Panc1 (cell line): ENCODE measurements at regions not wholly inside any gene's neighbourhood (a gene's known extent, or its start where the extent isn't known, plus 50 kb on each side); places are given as distances from the start of the nearest gene placed in this dataset.
"Not testable (repeated sequence)": the region's sequence is repeated elsewhere in the genome, so short reads cannot be mapped to it uniquely, and the experiment has no call there.

Experiments used
- ATAC-seq: fragments of 200-7000 bp; cut with Tn5 transposase; 2 replicates; pipeline ENCODE4 v1.9.1; 2020; ENCODE audit warnings: mild to moderate bottlenecking, moderate library complexity
- BruUV-seq: library from RNA; stranded (reverse); fragments of 400-500 nt; replicated peaks from 2 replicates; lab custom pipeline; 2021; lab: Mats Ljungman, UMichigan
- CTCF ChIA-PET: fragments of 300-600 bp; sonication (Branson Sonifier 250); formaldehyde crosslinking; loops from one replicate; lab custom pipeline; 2022; ENCODE audit warnings: antibody characterized with exemption; lab: Charles Lee
- POLR2A ChIA-PET: fragments of 300-600 bp; sonication (Branson Sonifier 250); formaldehyde crosslinking; loops from one replicate; lab custom pipeline; 2022; ENCODE audit warnings: antibody characterized with exemption; lab: Charles Lee
- DNase-seq: peaks from one replicate; pipeline ENCODE4 v3.0.0-alpha.2; 2010; ENCODE audit warnings: low read depth, low spot score
- H3K27ac ChIP-seq: 2 replicates; pipeline ENCODE4 v1.5.1; 2011; ENCODE audit warnings: mild to moderate bottlenecking, low read length, inconsistent platforms
- H3K27me3 ChIP-seq: fragments of 200-500 bp; sonication (Bioruptor generic); 2 replicates; pipeline ENCODE4 v1.6.0; 2014; ENCODE audit warnings: low read length, inconsistent platforms; ENCODE audit not compliant: control insufficient read depth, insufficient read depth
- H3K36me3 ChIP-seq: fragments of 200-500 bp; sonication (Bioruptor generic); 2 replicates; pipeline ENCODE4 v1.5.1; 2014; ENCODE audit warnings: inconsistent platforms, mild to moderate bottlenecking, low read length, moderate library complexity; ENCODE audit not compliant: control insufficient read depth, insufficient read depth
- H3K4me1 ChIP-seq: 2 replicates; pipeline ENCODE4 v1.5.1; 2011; ENCODE audit warnings: inconsistent platforms, mild to moderate bottlenecking, low read length, moderate library complexity; ENCODE audit not compliant: control insufficient read depth, insufficient read depth
- H3K4me3 ChIP-seq, 2 experiments: 2 replicates each; pipeline ENCODE4 v1.5.1; 2011 to 2012; ENCODE audit warnings: low read depth in 2 of 2, low read length in 2 of 2, mild to moderate bottlenecking in 2 of 2, inconsistent platforms in 1 of 2, moderate library complexity in 1 of 2
- H3K9me3 ChIP-seq: fragments of 200-500 bp; sonication (Bioruptor generic); 2 replicates; pipeline ENCODE4 v1.5.1; 2014; ENCODE audit warnings: low read depth, mild to moderate bottlenecking, inconsistent platforms, low read length, moderate library complexity; ENCODE audit not compliant: control insufficient read depth, insufficient read depth
- POLR2AphosphoS5 ChIP-seq: IDR thresholded peaks from 2 replicates; pipeline ENCODE4 v1.6.1; 2012; ENCODE audit warnings: mild to moderate bottlenecking, low read depth, low read length, moderate library complexity
- SIN3A ChIP-seq: IDR thresholded peaks from 2 replicates; pipeline ENCODE4 v1.6.1; 2012; ENCODE audit warnings: low read depth, mild to moderate bottlenecking, low read length, moderate library complexity, borderline replicate concordance; ENCODE audit not compliant: insufficient read depth
- TCF7L2 ChIP-seq: IDR thresholded peaks from 2 replicates; pipeline ENCODE4 v1.6.1; 2011; ENCODE audit warnings: mild to moderate bottlenecking, low read depth, low read length, inconsistent platforms
- in situ Hi-C: cut with HindIII; loops from 2 replicates; pipeline ENCODE4 v1.10.0; 2016; ENCODE audit warnings: low sequenced_read_pairs, low pct_unique_long_range_greater_than_20kb
- intact Hi-C: fragments of 100-400 bp; cut with micrococcal nuclease; formaldehyde crosslinking; loops from one replicate; pipeline ENCODE4 v1.10.0; 2022; ENCODE audit not compliant: unreplicated experiment
- TF ChIP-seq, protein P1 (sequence below): fragments of 450-650 bp; IDR thresholded peaks from 2 replicates; pipeline ENCODE4 v1.5.1; 2017; ENCODE audit warnings: mild to moderate bottlenecking
- TF ChIP-seq, protein P2 (sequence below), 2 experiments: IDR thresholded peaks; 2 replicates each; pipeline ENCODE4 v1.6.1; 2011 to 2012; ENCODE audit warnings: low read depth in 2 of 2, control low read depth in 1 of 2, low read length in 1 of 2, mild to moderate bottlenecking in 1 of 2, moderate library complexity in 1 of 2; ENCODE audit not compliant: insufficient read depth in 1 of 2

DNA sequence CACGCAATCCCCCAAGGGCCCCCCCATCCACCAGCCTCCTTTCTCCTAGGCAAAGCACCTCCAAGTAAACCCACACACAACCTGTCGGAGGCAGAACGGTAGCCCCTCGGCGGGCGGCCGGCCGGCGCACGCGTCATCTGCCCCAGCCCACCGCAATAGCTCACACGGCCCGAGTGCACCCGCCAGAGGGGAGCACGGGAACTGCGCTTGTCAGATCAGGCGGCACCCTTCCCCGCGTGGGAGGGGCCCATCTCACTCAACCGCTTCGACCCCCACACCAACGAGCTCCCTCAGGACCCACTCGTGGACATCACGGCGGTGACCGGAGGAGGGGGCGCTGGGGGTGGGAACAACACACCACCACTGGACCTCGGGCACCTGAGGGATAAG is 767.9 kb upstream of the DEFB115 start:
- ATAC-seq (no peak), DNase-seq (no peak)
- Histone ChIP-seq H3K36me3 (no peaks in the 10 kb centered on the region), H3K9me3 (no peaks in the 10 kb centered on the region), H3K4me3 (no peak overlapping the region), H3K4me1 (no peaks in the 10 kb centered on the region), H3K27ac (no peak overlapping the region), H3K27me3 (no peaks in the 10 kb centered on the region)
- in situ Hi-C loops (no loop called here), intact Hi-C loops (no loop called here)
- no peak for TF ChIP-seq SIN3A
- TF ChIP-seq, protein P1, sequence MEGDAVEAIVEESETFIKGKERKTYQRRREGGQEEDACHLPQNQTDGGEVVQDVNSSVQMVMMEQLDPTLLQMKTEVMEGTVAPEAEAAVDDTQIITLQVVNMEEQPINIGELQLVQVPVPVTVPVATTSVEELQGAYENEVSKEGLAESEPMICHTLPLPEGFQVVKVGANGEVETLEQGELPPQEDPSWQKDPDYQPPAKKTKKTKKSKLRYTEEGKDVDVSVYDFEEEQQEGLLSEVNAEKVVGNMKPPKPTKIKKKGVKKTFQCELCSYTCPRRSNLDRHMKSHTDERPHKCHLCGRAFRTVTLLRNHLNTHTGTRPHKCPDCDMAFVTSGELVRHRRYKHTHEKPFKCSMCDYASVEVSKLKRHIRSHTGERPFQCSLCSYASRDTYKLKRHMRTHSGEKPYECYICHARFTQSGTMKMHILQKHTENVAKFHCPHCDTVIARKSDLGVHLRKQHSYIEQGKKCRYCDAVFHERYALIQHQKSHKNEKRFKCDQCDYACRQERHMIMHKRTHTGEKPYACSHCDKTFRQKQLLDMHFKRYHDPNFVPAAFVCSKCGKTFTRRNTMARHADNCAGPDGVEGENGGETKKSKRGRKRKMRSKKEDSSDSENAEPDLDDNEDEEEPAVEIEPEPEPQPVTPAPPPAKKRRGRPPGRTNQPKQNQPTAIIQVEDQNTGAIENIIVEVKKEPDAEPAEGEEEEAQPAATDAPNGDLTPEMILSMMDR = no peak
- POLR2A ChIA-PET = no interaction called here
- no TSS peak for BruUV-seq
- CTCF ChIA-PET = no interaction called here

DNA sequence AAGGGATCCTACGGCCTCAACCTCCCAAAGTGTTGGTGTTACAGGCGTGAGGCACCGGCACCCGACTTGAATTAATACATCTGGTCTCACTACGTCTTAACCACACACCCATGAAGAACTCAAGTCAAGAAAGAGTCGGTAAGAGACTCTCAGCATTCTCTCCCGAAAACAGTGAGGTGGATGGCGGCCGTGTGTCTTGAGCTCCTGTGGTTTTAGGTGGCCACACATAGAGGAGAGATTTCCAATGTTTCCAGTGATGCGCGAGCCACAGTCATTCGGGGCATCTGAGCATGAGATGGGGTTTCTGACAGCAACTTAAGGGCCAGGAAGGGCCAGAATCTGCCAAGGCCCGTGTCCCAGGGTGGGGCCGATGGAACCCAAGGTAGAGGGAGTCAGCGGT is 766.4 kb upstream of the DEFB115 start:
- ChIA-PET POLR2A (no interaction called here), CTCF (no interaction called here)
- Histone ChIP-seq H3K9me3 (no peaks in the 10 kb centered on the region), H3K27ac (no peak overlapping the region), H3K4me1 (no peaks in the 10 kb centered on the region), H3K27me3 (no peaks in the 10 kb centered on the region), H3K4me3 (no peak overlapping the region), H3K36me3 (no peaks in the 10 kb centered on the region)
- TF ChIP-seq SIN3A (no peak), TCF7L2 (no peak), POLR2AphosphoS5 (no peak)
- TF ChIP-seq, protein P2, sequence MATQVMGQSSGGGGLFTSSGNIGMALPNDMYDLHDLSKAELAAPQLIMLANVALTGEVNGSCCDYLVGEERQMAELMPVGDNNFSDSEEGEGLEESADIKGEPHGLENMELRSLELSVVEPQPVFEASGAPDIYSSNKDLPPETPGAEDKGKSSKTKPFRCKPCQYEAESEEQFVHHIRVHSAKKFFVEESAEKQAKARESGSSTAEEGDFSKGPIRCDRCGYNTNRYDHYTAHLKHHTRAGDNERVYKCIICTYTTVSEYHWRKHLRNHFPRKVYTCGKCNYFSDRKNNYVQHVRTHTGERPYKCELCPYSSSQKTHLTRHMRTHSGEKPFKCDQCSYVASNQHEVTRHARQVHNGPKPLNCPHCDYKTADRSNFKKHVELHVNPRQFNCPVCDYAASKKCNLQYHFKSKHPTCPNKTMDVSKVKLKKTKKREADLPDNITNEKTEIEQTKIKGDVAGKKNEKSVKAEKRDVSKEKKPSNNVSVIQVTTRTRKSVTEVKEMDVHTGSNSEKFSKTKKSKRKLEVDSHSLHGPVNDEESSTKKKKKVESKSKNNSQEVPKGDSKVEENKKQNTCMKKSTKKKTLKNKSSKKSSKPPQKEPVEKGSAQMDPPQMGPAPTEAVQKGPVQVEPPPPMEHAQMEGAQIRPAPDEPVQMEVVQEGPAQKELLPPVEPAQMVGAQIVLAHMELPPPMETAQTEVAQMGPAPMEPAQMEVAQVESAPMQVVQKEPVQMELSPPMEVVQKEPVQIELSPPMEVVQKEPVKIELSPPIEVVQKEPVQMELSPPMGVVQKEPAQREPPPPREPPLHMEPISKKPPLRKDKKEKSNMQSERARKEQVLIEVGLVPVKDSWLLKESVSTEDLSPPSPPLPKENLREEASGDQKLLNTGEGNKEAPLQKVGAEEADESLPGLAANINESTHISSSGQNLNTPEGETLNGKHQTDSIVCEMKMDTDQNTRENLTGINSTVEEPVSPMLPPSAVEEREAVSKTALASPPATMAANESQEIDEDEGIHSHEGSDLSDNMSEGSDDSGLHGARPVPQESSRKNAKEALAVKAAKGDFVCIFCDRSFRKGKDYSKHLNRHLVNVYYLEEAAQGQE (IDR thresholded peaks at IDR 0.05; ENCODE audit: insufficient read depth in 1 of 2, low read depth in 2 of 2, low read length in 1 of 2) = no peak
- TF ChIP-seq, protein P1 = no peak
- ATAC-seq = no peak
- BruUV-seq = no TSS peak
- intact Hi-C loops (no loop called here), in situ Hi-C loops (no loop called here)
- DNase-seq = no peak

DNA sequence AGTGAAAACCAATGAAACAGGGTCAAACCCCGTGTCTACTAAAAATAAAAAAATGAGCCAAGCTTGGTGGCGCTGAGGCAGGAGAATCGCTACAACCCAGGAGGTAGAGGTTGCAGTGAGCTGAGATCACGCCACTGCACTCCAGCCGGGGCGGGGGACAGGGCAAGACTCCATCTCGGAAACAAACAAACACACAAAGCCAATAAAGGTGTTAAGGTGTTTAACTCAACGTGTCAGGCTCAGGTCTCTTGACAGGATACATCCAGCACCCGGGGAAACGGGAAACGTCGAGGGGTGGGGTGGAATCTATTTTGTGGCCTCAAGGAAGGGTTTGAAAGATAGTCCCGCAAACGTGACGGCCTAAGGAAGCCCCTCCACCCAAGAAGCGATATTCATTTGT is 760.8 kb upstream of the DEFB115 start:
- H3K9me3 ChIP-seq, H3K36me3 ChIP-seq, CTCF ChIA-PET, H3K27ac ChIP-seq, ATAC-seq, in situ Hi-C loops, intact Hi-C loops, H3K4me3 ChIP-seq, POLR2A ChIA-PET, H3K27me3 ChIP-seq, BruUV-seq, H3K4me1 ChIP-seq, DNase-seq: not testable (repeated sequence)

DNA sequence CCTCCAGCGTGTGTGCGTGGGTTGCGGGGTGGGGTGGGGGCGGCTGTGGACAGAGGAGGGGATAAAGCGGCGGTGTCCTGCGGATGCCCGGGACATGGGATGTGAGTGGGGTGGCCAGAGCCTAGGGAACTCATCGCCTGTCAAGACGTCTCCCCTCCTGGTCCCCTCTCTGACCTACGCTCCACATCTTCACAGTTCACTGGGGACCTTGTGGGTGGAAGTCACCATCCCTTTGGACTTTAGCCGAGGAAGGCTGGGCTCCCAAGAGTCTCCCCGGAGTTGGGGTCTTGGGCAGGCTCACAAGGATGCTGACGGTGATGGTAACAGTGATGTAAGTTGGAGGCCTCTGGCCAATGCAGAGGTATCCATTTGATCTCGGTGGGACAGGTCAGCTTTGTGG is 760.3 kb upstream of the DEFB115 start:
- intact Hi-C loops, H3K36me3 ChIP-seq, H3K4me3 ChIP-seq, ATAC-seq, H3K27me3 ChIP-seq, H3K27ac ChIP-seq, BruUV-seq, POLR2A ChIA-PET, CTCF ChIA-PET, H3K9me3 ChIP-seq, DNase-seq, H3K4me1 ChIP-seq, in situ Hi-C loops: not testable (repeated sequence)
